GM19467 (cell line): ENCODE measurements at regions not wholly inside any gene's neighbourhood (a gene's known extent, or its start where the extent isn't known, plus 50 kb on each side); places are given as distances from the start of the nearest gene placed in this dataset.
A peak's percentile ranks its signal among the peaks of the same experiment; 100 is the strongest.

Experiments
- ATAC-seq: cut with Tn5 transposase; IDR thresholded peaks from one replicate; pipeline ENCODE4 v1.9.1; 2021; ENCODE audit warnings: mild to moderate bottlenecking, moderate library complexity; ENCODE audit not compliant: unreplicated experiment

- no peak for ATAC-seq
Measured at GRCh38 chr4:4641661-4642495, 100.0 kb upstream of the STX18 start.

GRCh38 chr4:4641254-4641653 is 99.4 kb upstream of the STX18 start:
- no peak for ATAC-seq

- ATAC-seq = no peak
Measured at GRCh38 chr4:4640692-4641091, 98.8 kb upstream of the STX18 start.

- ATAC-seq = no peak
Measured at GRCh38 chr4:4639370-4639769, 97.5 kb upstream of the STX18 start.

- peak; percentile 56 for ATAC-seq
Measured at GRCh38 chr4:4637710-4638109, 95.9 kb upstream of the STX18 start.

- ATAC-seq = no peak
Measured at GRCh38 chr4:4633431-4633830, 91.6 kb upstream of the STX18 start.

GRCh38 chr4:4631150-4631549 is 89.3 kb upstream of the STX18 start:
- peak; percentile 86 for ATAC-seq

GRCh38 chr4:4627906-4628305 is 86.1 kb upstream of the STX18 start:
- ATAC-seq = no peak

GRCh38 chr4:4627111-4627510 is 85.3 kb upstream of the STX18 start:
- no peak for ATAC-seq

GRCh38 chr4:4625488-4625887 is 83.6 kb upstream of the STX18 start:
- ATAC-seq = no peak

- ATAC-seq = no peak
Measured at GRCh38 chr4:4624276-4624897, 82.5 kb upstream of the STX18 start.

- no peak for ATAC-seq
Measured at GRCh38 chr4:4619821-4620220, 78.0 kb upstream of the STX18 start.

GRCh38 chr4:4618847-4619246 is 77.0 kb upstream of the STX18 start:
- no peak for ATAC-seq

- no peak for ATAC-seq
Measured at GRCh38 chr4:4614925-4615678, 73.3 kb upstream of the STX18 start.

GRCh38 chr4:4613641-4614286 is 71.9 kb upstream of the STX18 start:
- no peak for ATAC-seq

GRCh38 chr4:4613126-4613465 is 71.2 kb upstream of the STX18 start:
- no peak for ATAC-seq

- no peak for ATAC-seq
Measured at GRCh38 chr4:4610672-4611071, 68.8 kb upstream of the STX18 start.

- ATAC-seq = no peak
Measured at GRCh38 chr4:4609622-4610334, 67.9 kb upstream of the STX18 start.

GRCh38 chr4:4608214-4608537 is 66.3 kb upstream of the STX18 start:
- no peak for ATAC-seq

- no peak for ATAC-seq
Measured at GRCh38 chr4:4607336-4608213, 65.7 kb upstream of the STX18 start.
